IMR-90 (cell line): ENCODE measurements at regions not wholly inside any gene's neighbourhood (a gene's known extent, or its start where the extent isn't known, plus 50 kb on each side); places are given as distances from the start of the nearest gene placed in this dataset.

Experiments
- CEBPB ChIP-seq: IDR thresholded peaks from 2 replicates; pipeline ENCODE4 v1.6.1; 2012; ENCODE audit warnings: low read depth, low read length, improper control_type of control experiment
- CTCF ChIP-seq: conservative IDR thresholded peaks from 2 replicates; pipeline ENCODE4 v1.5.1; 2012; ENCODE audit warnings: mild to moderate bottlenecking, low read depth, low read length, improper control_type of control experiment
- FOS ChIP-seq: fragments of 150-350 bp; IDR thresholded peaks from 2 replicates; pipeline ENCODE4 v1.6.1; 2016; ENCODE audit warnings: low read depth, low read length
- MAZ ChIP-seq: IDR thresholded peaks from 2 replicates; pipeline ENCODE4 v1.6.1; 2012; ENCODE audit warnings: low read depth, mild to moderate bottlenecking, low read length, improper control_type of control experiment, moderate library complexity, borderline replicate concordance
- MXI1 ChIP-seq: IDR thresholded peaks from 2 replicates; pipeline ENCODE4 v1.6.1; 2012; ENCODE audit warnings: low read depth, mild to moderate bottlenecking, low read length, moderate library complexity, borderline replicate concordance
- NFE2L2 ChIP-seq: fragments of 150-350 bp; IDR thresholded peaks from 2 replicates; pipeline ENCODE4 v1.6.1; 2016; ENCODE audit warnings: low read depth, mild to moderate bottlenecking, low read length
- POLR2A ChIP-seq: IDR thresholded peaks from 2 replicates; pipeline ENCODE4 v1.6.1; 2012; ENCODE audit warnings: mild to moderate bottlenecking, low read depth, low read length
- RAD21 ChIP-seq: IDR thresholded peaks from 2 replicates; pipeline ENCODE4 v1.6.1; 2012; ENCODE audit warnings: low read length, improper control_type of control experiment
- RCOR1 ChIP-seq: IDR thresholded peaks from 2 replicates; pipeline ENCODE4 v1.6.1; 2012; ENCODE audit warnings: mild to moderate bottlenecking, low read length, improper control_type of control experiment; ENCODE audit not compliant: insufficient replicate concordance
- SMC3 ChIP-seq: fragments of 150-350 bp; IDR thresholded peaks from 2 replicates; pipeline ENCODE4 v1.6.1; 2016; ENCODE audit warnings: low read depth, mild to moderate bottlenecking, antibody characterized with exemption, low read length, moderate library complexity
- USF2 ChIP-seq: fragments of 150-350 bp; IDR thresholded peaks from 2 replicates; pipeline ENCODE4 v1.6.1; 2017; ENCODE audit warnings: mild to moderate bottlenecking, antibody characterized with exemption, low read length, low read depth

- TF ChIP-seq CTCF (no peak), POLR2A (no peak), RCOR1 (no peak), NFE2L2 (no peak), RAD21 (no peak), FOS (no peak), CEBPB (no peak), SMC3 (no peak), MXI1 (no peak), MAZ (no peak), USF2 (no peak)
These were observed 1387.1 kb upstream of the TMEM132C start for GRCh38 chr12:126879842-126880241.
